GM19438 (cell line): ENCODE measurements at regions not wholly inside any gene's neighbourhood (a gene's known extent, or its start where the extent isn't known, plus 50 kb on each side); places are given as distances from the start of the nearest gene placed in this dataset.

ENCODE experiments used
- ATAC-seq: cut with Tn5 transposase; IDR thresholded peaks from one replicate; pipeline ENCODE4 v1.9.1; 2021; ENCODE audit warnings: low read depth; ENCODE audit not compliant: unreplicated experiment

GRCh38 chr2:235244255-235245220 is 249.3 kb upstream of the AGAP1 start:
- ATAC-seq: no peak

GRCh38 chr2:235247001-235247400 is 246.8 kb upstream of the AGAP1 start:
- ATAC-seq: no peak

- ATAC-seq: no peak
Measured at GRCh38 chr2:235255693-235256092, 238.2 kb upstream of the AGAP1 start.

- no peak for ATAC-seq
Measured at GRCh38 chr2:235257590-235257989, 236.3 kb upstream of the AGAP1 start.

- no peak for ATAC-seq
Measured at GRCh38 chr2:235262750-235263149, 231.1 kb upstream of the AGAP1 start.

GRCh38 chr2:235263205-235264120 is 230.4 kb upstream of the AGAP1 start:
- ATAC-seq: no peak

- ATAC-seq: no peak
Measured at GRCh38 chr2:235264121-235264493, 229.7 kb upstream of the AGAP1 start.

- ATAC-seq: no peak
Measured at GRCh38 chr2:235264512-235264911, 229.3 kb upstream of the AGAP1 start.

GRCh38 chr2:235265348-235265965 is 228.4 kb upstream of the AGAP1 start:
- no peak for ATAC-seq

GRCh38 chr2:235267251-235267650 is 226.6 kb upstream of the AGAP1 start:
- ATAC-seq: no peak

GRCh38 chr2:235268535-235268934 is 225.3 kb upstream of the AGAP1 start:
- no peak for ATAC-seq

GRCh38 chr2:235270291-235270690 is 223.6 kb upstream of the AGAP1 start:
- peak; percentile 51 for ATAC-seq

GRCh38 chr2:235270956-235271355 is 222.9 kb upstream of the AGAP1 start:
- ATAC-seq: peak; percentile 91

- ATAC-seq: no peak
Measured at GRCh38 chr2:235271936-235272335, 221.9 kb upstream of the AGAP1 start.

- no peak for ATAC-seq
Measured at GRCh38 chr2:235274023-235274422, 219.8 kb upstream of the AGAP1 start.

- no peak for ATAC-seq
Measured at GRCh38 chr2:235277485-235277884, 216.4 kb upstream of the AGAP1 start.

GRCh38 chr2:235278771-235279355 is 215.0 kb upstream of the AGAP1 start:
- ATAC-seq: no peak

GRCh38 chr2:235279965-235280364 is 213.9 kb upstream of the AGAP1 start:
- no peak for ATAC-seq

- ATAC-seq: no peak
Measured at GRCh38 chr2:235283246-235283645, 210.6 kb upstream of the AGAP1 start.

- no peak for ATAC-seq
Measured at GRCh38 chr2:235286622-235287374, 207.0 kb upstream of the AGAP1 start.
